Fibroblast of lung (primary cell): ENCODE measurements at regions not wholly inside any gene's neighbourhood (a gene's known extent, or its start where the extent isn't known, plus 50 kb on each side); places are given as distances from the start of the nearest gene placed in this dataset.

Experiments
- DNase-seq, 2 donors: peaks; one replicate each; pipeline versions ENCODE4 v3.0.0 to v3.0.0-alpha.2; 2010; ENCODE audit warnings: low read depth in 2 of 2
- H2AFZ ChIP-seq: 2 replicates; pipeline ENCODE4 v1.5.1; 2012; ENCODE audit warnings: low read length, control low read depth, inconsistent platforms
- H3K27ac ChIP-seq: 2 replicates; pipeline ENCODE4 v1.5.1; 2011; ENCODE audit warnings: low read length, control low read depth; ENCODE audit not compliant: insufficient read depth
- H3K27me3 ChIP-seq: 2 replicates; pipeline ENCODE4 v1.5.1; 2011; ENCODE audit warnings: mild to moderate bottlenecking, low read length; ENCODE audit not compliant: control insufficient read depth, insufficient read depth
- H3K36me3 ChIP-seq: 2 replicates; pipeline ENCODE4 v1.5.1; 2011; ENCODE audit warnings: low read length; ENCODE audit not compliant: control insufficient read depth, insufficient read depth
- H3K4me1 ChIP-seq: 2 replicates; pipeline ENCODE4 v1.5.1; 2011; ENCODE audit warnings: low read length; ENCODE audit not compliant: control insufficient read depth, insufficient read depth; ENCODE audit errors: extremely low read depth
- H3K4me2 ChIP-seq: 2 replicates; pipeline ENCODE4 v1.5.1; 2011; ENCODE audit warnings: low read length, control low read depth; ENCODE audit not compliant: insufficient read depth; ENCODE audit errors: extremely low read depth
- H3K4me3 ChIP-seq, 4 experiments: fragments of 200-600 bp in 1 of 4; sonication (generic) in 1 of 4; replicated peaks in 1 of 4; 2 replicates each; pipeline ENCODE4 v1.5.1; 2011 to 2016; ENCODE audit warnings: low read length in 4 of 4, low read depth in 3 of 4, mild to moderate bottlenecking in 3 of 4, control low read depth in 2 of 4, inconsistent platforms in 1 of 4, mixed read lengths in 1 of 4; ENCODE audit not compliant: insufficient read depth in 1 of 4; ENCODE audit errors: control extremely low read depth in 1 of 4
- H3K79me2 ChIP-seq: 2 replicates; pipeline ENCODE4 v1.5.1; 2012; ENCODE audit warnings: mild to moderate bottlenecking, low read length, inconsistent platforms; ENCODE audit not compliant: control insufficient read depth, insufficient read depth
- H3K9ac ChIP-seq: 2 replicates; pipeline ENCODE4 v1.5.1; 2011; ENCODE audit warnings: mild to moderate bottlenecking, low read length, control low read depth; ENCODE audit not compliant: insufficient read depth
- H3K9me3 ChIP-seq: 2 replicates; pipeline ENCODE4 v1.5.1; 2012; ENCODE audit warnings: low read depth, low read length; ENCODE audit not compliant: control insufficient read depth, insufficient read depth
- H4K20me1 ChIP-seq: 2 replicates; pipeline ENCODE4 v1.5.1; 2011; ENCODE audit warnings: low read length; ENCODE audit not compliant: control insufficient read depth, insufficient read depth; ENCODE audit errors: extremely low read depth
- EZH2 ChIP-seq: IDR thresholded peaks from 2 replicates; pipeline ENCODE4 v1.5.1; 2012; ENCODE audit warnings: low read length, control low read depth, mild to moderate bottlenecking; ENCODE audit errors: missing control alignments
- TF ChIP-seq, protein P1 (sequence below), 2 donors: IDR thresholded peaks in 1 of 2; conservative IDR thresholded peaks in 1 of 2; 1 replicate in 1 of 2; 2 replicates in 1 of 2; pipeline ENCODE4 v1.5.1; 2011 to 2012; ENCODE audit warnings: low read length in 2 of 2, control low read depth in 1 of 2, inconsistent platforms in 1 of 2, low read depth in 1 of 2, mild to moderate bottlenecking in 1 of 2

GRCh38 chr14:82122655-82123054, 589.0 kb upstream of the SEL1L start:
- Histone ChIP-seq H4K20me1 (no peaks in the 10 kb centered on the region), H3K9ac (no peak overlapping the region), H3K9me3 (no peaks in the 10 kb centered on the region), H3K79me2 (no peaks in the 10 kb centered on the region), H3K4me3 (no peak overlapping the region), H3K4me1 (no peaks in the 10 kb centered on the region), H3K36me3 (no peaks in the 10 kb centered on the region), H2AFZ (no peak overlapping the region), H3K27me3 (no peaks in the 10 kb centered on the region), H3K4me2 (no peak overlapping the region), H3K27ac (no peak overlapping the region)
- TF ChIP-seq, protein P1, sequence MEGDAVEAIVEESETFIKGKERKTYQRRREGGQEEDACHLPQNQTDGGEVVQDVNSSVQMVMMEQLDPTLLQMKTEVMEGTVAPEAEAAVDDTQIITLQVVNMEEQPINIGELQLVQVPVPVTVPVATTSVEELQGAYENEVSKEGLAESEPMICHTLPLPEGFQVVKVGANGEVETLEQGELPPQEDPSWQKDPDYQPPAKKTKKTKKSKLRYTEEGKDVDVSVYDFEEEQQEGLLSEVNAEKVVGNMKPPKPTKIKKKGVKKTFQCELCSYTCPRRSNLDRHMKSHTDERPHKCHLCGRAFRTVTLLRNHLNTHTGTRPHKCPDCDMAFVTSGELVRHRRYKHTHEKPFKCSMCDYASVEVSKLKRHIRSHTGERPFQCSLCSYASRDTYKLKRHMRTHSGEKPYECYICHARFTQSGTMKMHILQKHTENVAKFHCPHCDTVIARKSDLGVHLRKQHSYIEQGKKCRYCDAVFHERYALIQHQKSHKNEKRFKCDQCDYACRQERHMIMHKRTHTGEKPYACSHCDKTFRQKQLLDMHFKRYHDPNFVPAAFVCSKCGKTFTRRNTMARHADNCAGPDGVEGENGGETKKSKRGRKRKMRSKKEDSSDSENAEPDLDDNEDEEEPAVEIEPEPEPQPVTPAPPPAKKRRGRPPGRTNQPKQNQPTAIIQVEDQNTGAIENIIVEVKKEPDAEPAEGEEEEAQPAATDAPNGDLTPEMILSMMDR (conservative IDR thresholded peaks at IDR 0.05 in 1 of 2, IDR thresholded peaks at IDR 0.05 in 1 of 2; ENCODE audit: low read depth in 1 of 2, low read length in 2 of 2): no peak
- no peak for TF ChIP-seq EZH2
- no peak for DNase-seq

DNA sequence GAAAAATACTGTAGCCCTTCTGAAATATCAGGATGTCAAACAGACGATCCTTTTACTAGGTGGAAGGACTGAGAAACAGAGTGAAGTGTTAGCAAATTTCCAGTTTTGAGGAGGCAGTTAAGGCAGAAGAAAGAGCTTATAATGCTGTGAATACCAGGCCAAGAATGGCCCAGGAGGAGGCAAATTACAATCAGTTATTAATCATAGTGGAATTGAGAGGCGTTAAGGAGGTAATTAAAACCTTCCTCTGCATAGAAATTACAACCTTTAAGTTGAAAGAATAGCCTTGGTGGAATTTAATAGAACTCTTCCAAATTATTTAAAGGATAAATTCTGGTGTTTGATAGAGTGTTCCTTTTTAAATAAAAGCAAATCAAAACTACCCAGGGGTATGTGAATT, 590.9 kb upstream of the SEL1L start:
- Histone ChIP-seq H3K27me3 (no peaks in the 10 kb centered on the region), H3K4me1 (no peaks in the 10 kb centered on the region), H3K4me2 (no peak overlapping the region), H3K27ac (no peak overlapping the region), H4K20me1 (no peaks in the 10 kb centered on the region), H3K4me3 (no peak overlapping the region), H3K9ac (no peak overlapping the region), H3K36me3 (no peaks in the 10 kb centered on the region), H3K79me2 (no peaks in the 10 kb centered on the region), H3K9me3 (no peaks in the 10 kb centered on the region), H2AFZ (no peak overlapping the region)
- DNase-seq: no peak
- no peak for TF ChIP-seq EZH2
- TF ChIP-seq, protein P1 (conservative IDR thresholded peaks at IDR 0.05 in 1 of 2, IDR thresholded peaks at IDR 0.05 in 1 of 2; ENCODE audit: low read depth in 1 of 2, low read length in 2 of 2): no peak

GRCh38 chr14:82126006-82126405, 592.4 kb upstream of the SEL1L start:
- H3K27me3 ChIP-seq: no peaks in the 10 kb centered on the region
- H3K4me1 ChIP-seq: no peaks in the 10 kb centered on the region
- no peaks in the 10 kb centered on the region for H3K9me3 ChIP-seq
- H2AFZ ChIP-seq: no peak overlapping the region
- DNase-seq: no peak
- H3K36me3 ChIP-seq: no peaks in the 10 kb centered on the region
- TF ChIP-seq, protein P1 (conservative IDR thresholded peaks at IDR 0.05 in 1 of 2, IDR thresholded peaks at IDR 0.05 in 1 of 2; ENCODE audit: low read depth in 1 of 2, low read length in 2 of 2): no peak
- TF ChIP-seq EZH2: no peak
- H3K4me2 ChIP-seq: no peak overlapping the region
- no peak overlapping the region for H3K9ac ChIP-seq
- no peak overlapping the region for H3K4me3 ChIP-seq
- H3K27ac ChIP-seq: no peak overlapping the region
- H3K79me2 ChIP-seq: no peaks in the 10 kb centered on the region
- no peaks in the 10 kb centered on the region for H4K20me1 ChIP-seq
